HEK293 (cell line): ENCODE measurements at regions not wholly inside any gene's neighbourhood (a gene's known extent, or its start where the extent isn't known, plus 50 kb on each side); places are given as distances from the start of the nearest gene placed in this dataset.

Experiments used
- ATF2 ChIP-seq: fragments of 450-650 bp; formaldehyde crosslinking; IDR thresholded peaks from 2 replicates; pipeline ENCODE4 v1.5.1; 2016; ENCODE audit warnings: missing biosample characterization, missing genetic modification characterization, low read depth
- CTCF ChIP-seq: fragments of 450-650 bp; formaldehyde crosslinking; IDR thresholded peaks from 2 replicates; pipeline ENCODE4 v1.5.1; 2016; ENCODE audit warnings: missing biosample characterization, missing genetic modification characterization
- INSM2 ChIP-seq: fragments of 450-650 bp; formaldehyde crosslinking; IDR thresholded peaks from 2 replicates; pipeline ENCODE4 v1.5.1; 2016; ENCODE audit warnings: missing biosample characterization, missing genetic modification characterization
- MZF1 ChIP-seq: fragments of 450-650 bp; formaldehyde crosslinking; IDR thresholded peaks from 2 replicates; pipeline ENCODE4 v1.5.1; 2017; ENCODE audit warnings: missing biosample characterization, missing genetic modification characterization, borderline replicate concordance
- PBX3 ChIP-seq: sonication (generic); formaldehyde crosslinking; IDR thresholded peaks from 2 replicates; pipeline ENCODE4 v1.8.1; 2022; ENCODE audit warnings: mild to moderate bottlenecking, moderate library complexity, missing genetic modification reagents
- SETDB1 ChIP-seq: IDR thresholded peaks from one replicate; pipeline ENCODE4 v1.6.1; 2017; ENCODE audit warnings: mild to moderate bottlenecking, low read length, moderate library complexity, mixed read lengths; ENCODE audit not compliant: insufficient read length
- TCF7L2 ChIP-seq: IDR thresholded peaks from 2 replicates; pipeline ENCODE4 v1.6.1; 2011; ENCODE audit warnings: low read depth, mild to moderate bottlenecking, inconsistent platforms, low read length, moderate library complexity, borderline replicate concordance
- ZNF16 ChIP-seq: fragments of 450-650 bp; formaldehyde crosslinking; IDR thresholded peaks from 2 replicates; pipeline ENCODE4 v1.5.1; 2016; ENCODE audit warnings: low read depth, missing biosample characterization, missing genetic modification characterization
- ZNF26 ChIP-seq: fragments of 450-650 bp; formaldehyde crosslinking; IDR thresholded peaks from 2 replicates; pipeline ENCODE4 v1.5.1; 2016; ENCODE audit warnings: missing biosample characterization, missing genetic modification characterization
- ZSCAN5A ChIP-seq: fragments of 450-650 bp; formaldehyde crosslinking; IDR thresholded peaks from 2 replicates; pipeline ENCODE4 v1.5.1; 2016; ENCODE audit warnings: missing biosample characterization, missing genetic modification characterization
- ZXDB ChIP-seq: fragments of 450-650 bp; formaldehyde crosslinking; IDR thresholded peaks from 2 replicates; pipeline ENCODE4 v1.5.1; 2016; ENCODE audit warnings: missing biosample characterization, missing genetic modification characterization

GRCh38 chr3:55369141-55369847, 117.8 kb downstream of the WNT5A start:
- TF ChIP-seq CTCF (tag by site-specific recombination) (no peak), PBX3 (CRISPR knock-in tag) (no peak), MZF1 (tag by site-specific recombination) (no peak), INSM2 (no peak), TCF7L2 (no peak), ZSCAN5A (tag by site-specific recombination) (no peak), ZNF16 (tag by site-specific recombination) (no peak), ZXDB (tag by site-specific recombination) (no peak), ZNF26 (tag by site-specific recombination) (no peak), SETDB1 (no peak), ATF2 (no peak)
